ENCODE measurements at regions not wholly inside any gene's neighbourhood (a gene's known extent, or its start where the extent isn't known, plus 50 kb on each side); places are given as distances from the start of the nearest gene placed in this dataset.
"Not testable (repeated sequence)": the region's sequence is repeated elsewhere in the genome, so short reads cannot be mapped to it uniquely, and the experiment has no call there.

GRCh38 chr2:212892193-212892592 lies 259.2 kb downstream of the IKZF2 start:
- Histone ChIP-seq H3K36me3 (no peaks in the 10 kb centered on the region), H3K27me3 (no peaks in the 10 kb centered on the region), H3K4me1 (no peaks in the 10 kb centered on the region), H3K4me3 (no peak overlapping the region), H3K27ac (no peak overlapping the region), H3K9me3 (no peaks in the 10 kb centered on the region)
- no peak for DNase-seq (ENCODE audit: low spot score)
- TF ChIP-seq CTCF (IDR thresholded peaks at IDR 0.05): peak in 1 of 2 donors; percentile 51

GRCh38 chr2:212891580-212891979 lies 259.8 kb downstream of the IKZF2 start:
- Histone ChIP-seq H3K27ac (no peak overlapping the region), H3K27me3 (no peaks in the 10 kb centered on the region), H3K4me1 (no peaks in the 10 kb centered on the region), H3K9me3 (peaks cover 0 to 3% of the 10 kb centered on the region in 2 donors), H3K36me3 (no peaks in the 10 kb centered on the region), H3K4me3 (no peak overlapping the region)
- no peak for DNase-seq (ENCODE audit: low spot score)
- no peak for TF ChIP-seq CTCF (IDR thresholded peaks at IDR 0.05)

GRCh38 chr2:212882626-212883025 lies 268.8 kb downstream of the IKZF2 start:
- H3K36me3 ChIP-seq: no peaks in the 10 kb centered on the region
- no peak overlapping the region for H3K4me3 ChIP-seq
- peaks cover 0 to 11% of the 10 kb centered on the region in 2 donors for H3K9me3 ChIP-seq
- H3K4me1 ChIP-seq: no peaks in the 10 kb centered on the region
- TF ChIP-seq CTCF (IDR thresholded peaks at IDR 0.05): no peak
- H3K27me3 ChIP-seq: no peaks in the 10 kb centered on the region
- DNase-seq (ENCODE audit: low spot score): no peak
- no peak overlapping the region for H3K27ac ChIP-seq

- H3K4me3 ChIP-seq; H3K9me3 ChIP-seq; H3K27ac ChIP-seq; DNase-seq (ENCODE audit: low spot score); H3K4me1 ChIP-seq; H3K36me3 ChIP-seq; H3K27me3 ChIP-seq: not testable (repeated sequence)
These were observed 274.9 kb downstream of the IKZF2 start for GRCh38 chr2:212876556-212876955.

DNA sequence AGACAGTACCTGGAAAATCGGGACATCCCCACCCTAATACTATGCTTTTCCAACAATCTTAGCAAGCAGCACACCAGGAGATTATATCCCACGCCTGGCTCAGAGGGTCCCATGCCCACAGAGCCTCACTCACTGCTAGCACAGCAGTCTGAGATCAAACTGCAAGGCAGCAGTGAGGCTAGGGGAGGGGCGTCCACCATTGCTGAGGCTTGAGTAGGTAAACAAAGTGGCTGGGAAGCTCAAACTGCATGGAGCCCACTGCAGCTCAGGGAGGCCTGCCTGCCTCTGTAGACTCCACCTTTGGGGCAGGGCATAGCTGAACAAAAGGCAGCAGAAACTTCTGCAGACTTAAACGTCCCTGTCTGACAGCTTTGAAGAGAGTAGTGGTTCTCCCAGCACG lies 275.5 kb downstream of the IKZF2 start:
- not testable (repeated sequence) for H3K9me3 ChIP-seq, H3K27ac ChIP-seq

GRCh38 chr2:212873256-212873655 lies 278.2 kb downstream of the IKZF2 start:
- DNase-seq (ENCODE audit: low spot score): no peak
- Histone ChIP-seq H3K9me3 (no peaks in the 10 kb centered on the region), H3K36me3 (no peaks in the 10 kb centered on the region), H3K4me3 (no peak overlapping the region), H3K4me1 (no peaks in the 10 kb centered on the region), H3K27ac (no peak overlapping the region), H3K27me3 (no peaks in the 10 kb centered on the region)
- TF ChIP-seq CTCF (IDR thresholded peaks at IDR 0.05): no peak

More for the DNA sequence above, 275.5 kb downstream of the IKZF2 start:
- not testable (repeated sequence) for H3K27me3 ChIP-seq; H3K4me1 ChIP-seq; DNase-seq (ENCODE audit: low spot score); H3K36me3 ChIP-seq; H3K4me3 ChIP-seq

GRCh38 chr2:212871597-212871996 lies 279.8 kb downstream of the IKZF2 start:
- no peak overlapping the region for H3K27ac ChIP-seq
- no peak for TF ChIP-seq CTCF (IDR thresholded peaks at IDR 0.05)

More at GRCh38 chr2:212871597-212871996, 279.8 kb downstream of the IKZF2 start:
- H3K9me3 ChIP-seq: peaks cover 0 to 2% of the 10 kb centered on the region in 2 donors
- no peaks in the 10 kb centered on the region for H3K36me3 ChIP-seq
- no peak overlapping the region for H3K4me3 ChIP-seq
- DNase-seq (ENCODE audit: low spot score): no peak
- H3K4me1 ChIP-seq: no peaks in the 10 kb centered on the region
- no peaks in the 10 kb centered on the region for H3K27me3 ChIP-seq

Data from right atrium auricular region (tissue), 2 donors.